ENCODE measurements at regions not wholly inside any gene's neighbourhood (a gene's known extent, or its start where the extent isn't known, plus 50 kb on each side); places are given as distances from the start of the nearest gene placed in this dataset.
A peak's percentile ranks its signal among the peaks of the same experiment; 100 is the strongest.

GRCh38 chr21:8991088-8991907 is 1530.1 kb upstream of the TPTE start:
- intact Hi-C loops (cut with DNase I) = no loop called here
- Histone ChIP-seq H3K27me3 (no peaks in the 10 kb centered on the region), H3K27ac (no peak overlapping the region), H3K4me1 (no peaks in the 10 kb centered on the region), H3K9me3 (no peaks in the 10 kb centered on the region), H3K36me3 (no peaks in the 10 kb centered on the region), H3K4me3 (no peak overlapping the region)
- peak in 1 of 2 donors; percentile 61 for DNase-seq (ENCODE audit: low spot score in 2 of 2)
- no peak for TF ChIP-seq CTCF (IDR thresholded peaks at IDR 0.05)

- no peaks in the 10 kb centered on the region for H3K4me1 ChIP-seq
- intact Hi-C loops (cut with DNase I) = no loop called here
- no peak for TF ChIP-seq CTCF (IDR thresholded peaks at IDR 0.05)
- no peak overlapping the region for H3K4me3 ChIP-seq
- peak in 1 of 2 donors; percentile 58 for DNase-seq (ENCODE audit: low spot score in 2 of 2)
- H3K36me3 ChIP-seq = no peaks in the 10 kb centered on the region
- H3K27me3 ChIP-seq = no peaks in the 10 kb centered on the region
- no peaks in the 10 kb centered on the region for H3K9me3 ChIP-seq
- no peak overlapping the region for H3K27ac ChIP-seq
Measured at GRCh38 chr21:8991968-8992621, 1529.3 kb upstream of the TPTE start.

GRCh38 chr21:8992731-8993174 is 1528.6 kb upstream of the TPTE start:
- Histone ChIP-seq H3K36me3 (no peaks in the 10 kb centered on the region), H3K27ac (no peak overlapping the region), H3K4me3 (no peak overlapping the region), H3K9me3 (no peaks in the 10 kb centered on the region), H3K27me3 (no peaks in the 10 kb centered on the region), H3K4me1 (no peaks in the 10 kb centered on the region)
- no peak for TF ChIP-seq CTCF (IDR thresholded peaks at IDR 0.05)
- DNase-seq (ENCODE audit: low spot score in 2 of 2) = peak in 1 of 2 donors; percentile 62
- intact Hi-C loops (cut with DNase I) = no loop called here

GRCh38 chr21:8993284-8993942 is 1528.0 kb upstream of the TPTE start:
- H3K27ac ChIP-seq = no peak overlapping the region
- no peaks in the 10 kb centered on the region for H3K4me1 ChIP-seq
- no peak for TF ChIP-seq CTCF (IDR thresholded peaks at IDR 0.05)
- H3K4me3 ChIP-seq = no peak overlapping the region
- no peaks in the 10 kb centered on the region for H3K9me3 ChIP-seq
- H3K36me3 ChIP-seq = no peaks in the 10 kb centered on the region
- H3K27me3 ChIP-seq = no peaks in the 10 kb centered on the region
- no peak for DNase-seq (ENCODE audit: low spot score in 2 of 2)
- intact Hi-C loops (cut with DNase I) = no loop called here

- TF ChIP-seq CTCF (IDR thresholded peaks at IDR 0.05) = no peak
- Histone ChIP-seq H3K9me3 (no peaks in the 10 kb centered on the region), H3K4me3 (no peak overlapping the region), H3K4me1 (no peaks in the 10 kb centered on the region), H3K27me3 (no peaks in the 10 kb centered on the region), H3K36me3 (no peaks in the 10 kb centered on the region), H3K27ac (no peak overlapping the region)
- no peak for DNase-seq (ENCODE audit: low spot score in 2 of 2)
- intact Hi-C loops (cut with DNase I) = no loop called here
Measured at GRCh38 chr21:8993943-8994639, 1527.3 kb upstream of the TPTE start.
